Esophagus muscularis mucosa (tissue), 3 donors: ENCODE measurements at regions not wholly inside any gene's neighbourhood (a gene's known extent, or its start where the extent isn't known, plus 50 kb on each side); places are given as distances from the start of the nearest gene placed in this dataset.

ENCODE experiments used
- CTCF ChIP-seq, 3 experiments: fragments of 200-600 bp in 2 of 3; fragments of 450-650 bp in 1 of 3; sonication (generic) in 2 of 3; IDR thresholded peaks; one replicate each; pipeline ENCODE4 v1.5.1; 2017 to 2019; ENCODE audit warnings: antibody characterized with exemption in 3 of 3, mild to moderate bottlenecking in 2 of 3, moderate library complexity in 1 of 3
- POLR2A ChIP-seq: fragments of 450-650 bp; IDR thresholded peaks from one replicate; pipeline ENCODE4 v1.6.1; 2017; ENCODE audit warnings: antibody characterized with exemption, moderate library complexity, mild to moderate bottlenecking, low read depth
- POLR2AphosphoS5 ChIP-seq, 2 donors: sonication (generic); formaldehyde crosslinking; IDR thresholded peaks; one replicate each; pipeline ENCODE4 v1.6.1; 2017; ENCODE audit warnings: antibody characterized with exemption in 2 of 2

GRCh38 chr14:22715890-22716289, 50.6 kb upstream of the OXA1L start:
- TF ChIP-seq CTCF (IDR thresholded peaks at IDR 0.05) (no peak), POLR2AphosphoS5 (IDR thresholded peaks at IDR 0.05) (no peak), POLR2A (no peak)
